ENCODE measurements at regions not wholly inside any gene's neighbourhood (a gene's known extent, or its start where the extent isn't known, plus 50 kb on each side); places are given as distances from the start of the nearest gene placed in this dataset.

DNA sequence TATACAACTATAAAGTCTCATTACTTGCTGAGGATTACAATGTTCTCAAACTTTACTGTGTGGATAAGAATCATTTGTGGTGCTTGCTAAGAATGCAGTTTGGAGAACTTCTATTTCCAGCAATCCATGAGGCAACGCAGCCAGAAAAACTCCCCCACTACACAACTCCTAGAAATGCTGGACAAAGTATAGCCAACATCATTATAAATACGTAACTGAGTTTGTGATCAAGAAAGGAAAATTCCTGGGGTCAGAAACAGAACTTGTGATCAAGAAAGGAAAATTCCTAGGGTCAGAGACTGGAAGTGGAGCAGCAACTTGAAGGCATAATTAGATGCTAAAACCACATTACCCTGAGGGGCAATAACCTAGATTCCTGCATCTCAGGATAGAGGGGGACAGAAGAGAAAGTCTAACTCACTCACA is 81.1 kb downstream of the MAT2B start (continued):
- TF ChIP-seq, protein P1, sequence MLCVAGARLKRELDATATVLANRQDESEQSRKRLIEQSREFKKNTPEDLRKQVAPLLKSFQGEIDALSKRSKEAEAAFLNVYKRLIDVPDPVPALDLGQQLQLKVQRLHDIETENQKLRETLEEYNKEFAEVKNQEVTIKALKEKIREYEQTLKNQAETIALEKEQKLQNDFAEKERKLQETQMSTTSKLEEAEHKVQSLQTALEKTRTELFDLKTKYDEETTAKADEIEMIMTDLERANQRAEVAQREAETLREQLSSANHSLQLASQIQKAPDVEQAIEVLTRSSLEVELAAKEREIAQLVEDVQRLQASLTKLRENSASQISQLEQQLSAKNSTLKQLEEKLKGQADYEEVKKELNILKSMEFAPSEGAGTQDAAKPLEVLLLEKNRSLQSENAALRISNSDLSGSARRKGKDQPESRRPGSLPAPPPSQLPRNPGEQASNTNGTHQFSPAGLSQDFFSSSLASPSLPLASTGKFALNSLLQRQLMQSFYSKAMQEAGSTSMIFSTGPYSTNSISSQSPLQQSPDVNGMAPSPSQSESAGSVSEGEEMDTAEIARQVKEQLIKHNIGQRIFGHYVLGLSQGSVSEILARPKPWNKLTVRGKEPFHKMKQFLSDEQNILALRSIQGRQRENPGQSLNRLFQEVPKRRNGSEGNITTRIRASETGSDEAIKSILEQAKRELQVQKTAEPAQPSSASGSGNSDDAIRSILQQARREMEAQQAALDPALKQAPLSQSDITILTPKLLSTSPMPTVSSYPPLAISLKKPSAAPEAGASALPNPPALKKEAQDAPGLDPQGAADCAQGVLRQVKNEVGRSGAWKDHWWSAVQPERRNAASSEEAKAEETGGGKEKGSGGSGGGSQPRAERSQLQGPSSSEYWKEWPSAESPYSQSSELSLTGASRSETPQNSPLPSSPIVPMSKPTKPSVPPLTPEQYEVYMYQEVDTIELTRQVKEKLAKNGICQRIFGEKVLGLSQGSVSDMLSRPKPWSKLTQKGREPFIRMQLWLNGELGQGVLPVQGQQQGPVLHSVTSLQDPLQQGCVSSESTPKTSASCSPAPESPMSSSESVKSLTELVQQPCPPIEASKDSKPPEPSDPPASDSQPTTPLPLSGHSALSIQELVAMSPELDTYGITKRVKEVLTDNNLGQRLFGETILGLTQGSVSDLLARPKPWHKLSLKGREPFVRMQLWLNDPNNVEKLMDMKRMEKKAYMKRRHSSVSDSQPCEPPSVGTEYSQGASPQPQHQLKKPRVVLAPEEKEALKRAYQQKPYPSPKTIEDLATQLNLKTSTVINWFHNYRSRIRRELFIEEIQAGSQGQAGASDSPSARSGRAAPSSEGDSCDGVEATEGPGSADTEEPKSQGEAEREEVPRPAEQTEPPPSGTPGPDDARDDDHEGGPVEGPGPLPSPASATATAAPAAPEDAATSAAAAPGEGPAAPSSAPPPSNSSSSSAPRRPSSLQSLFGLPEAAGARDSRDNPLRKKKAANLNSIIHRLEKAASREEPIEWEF (IDR thresholded peaks at IDR 0.05; ENCODE audit: insufficient replicate concordance, low read depth, low read length) = no peak
- TF ChIP-seq PAX5 (IDR thresholded peaks at IDR 0.05; ENCODE audit: borderline replicate concordance, low read depth, low read length) (no peak), CREB1 (IDR thresholded peaks at IDR 0.05; ENCODE audit: low read depth) (no peak), RAD21 (IDR thresholded peaks at IDR 0.05; ENCODE audit: insufficient read depth, low read depth, low read length) (no peak)
- TF ChIP-seq, protein P2, sequence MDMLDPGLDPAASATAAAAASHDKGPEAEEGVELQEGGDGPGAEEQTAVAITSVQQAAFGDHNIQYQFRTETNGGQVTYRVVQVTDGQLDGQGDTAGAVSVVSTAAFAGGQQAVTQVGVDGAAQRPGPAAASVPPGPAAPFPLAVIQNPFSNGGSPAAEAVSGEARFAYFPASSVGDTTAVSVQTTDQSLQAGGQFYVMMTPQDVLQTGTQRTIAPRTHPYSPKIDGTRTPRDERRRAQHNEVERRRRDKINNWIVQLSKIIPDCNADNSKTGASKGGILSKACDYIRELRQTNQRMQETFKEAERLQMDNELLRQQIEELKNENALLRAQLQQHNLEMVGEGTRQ (IDR thresholded peaks at IDR 0.05; ENCODE audit: borderline replicate concordance, low read depth, low read length) = no peak

DNA sequence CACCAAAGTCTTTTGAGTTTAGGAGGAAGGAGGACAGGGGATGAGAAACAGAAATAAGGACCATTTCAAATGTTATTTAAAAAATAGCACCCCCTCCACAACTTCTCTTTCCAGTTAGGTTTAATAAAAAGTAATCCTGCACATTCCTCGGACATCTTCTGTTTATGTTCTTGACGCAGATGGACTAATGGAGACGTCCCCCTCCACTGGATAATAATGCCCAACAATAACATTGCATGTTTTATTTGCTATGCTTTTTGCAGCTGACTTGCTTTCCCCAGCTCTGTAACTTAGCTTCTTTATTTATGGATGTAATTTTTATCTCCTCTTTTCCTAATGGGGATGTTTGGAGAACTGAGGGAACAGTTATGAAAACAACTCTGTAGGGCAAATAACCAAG is 89.5 kb downstream of the MAT2B start:
- FAIRE-seq (no peak), ATAC-seq (no peak), DNase-seq (ENCODE audit: low read depth, low spot score) (no peak)
- Histone ChIP-seq H3K79me2 (ENCODE audit: control insufficient read depth, insufficient read depth, low read length) (no peaks in the 10 kb centered on the region), H3K27me3 (replicated peaks in 1 of 2; ENCODE audit: control insufficient read depth in 2 of 2, insufficient read depth in 2 of 2, low read length in 1 of 2) (no peaks in the 10 kb centered on the region), H3K4me1 (ENCODE audit: control insufficient read depth, insufficient read depth, low read length) (no peaks in the 10 kb centered on the region), H3K4me3 (no peak overlapping the region), H3K9me3 (replicated peaks; ENCODE audit: control insufficient read depth, insufficient read depth, low read length) (no peaks in the 10 kb centered on the region), H3K4me2 (ENCODE audit: control insufficient read depth, insufficient read depth) (no peak overlapping the region), H3K36me3 (ENCODE audit: control insufficient read depth in 2 of 2, insufficient read depth in 2 of 2, low read length in 1 of 2) (no peaks in the 10 kb centered on the region), H4K20me1 (ENCODE audit: control insufficient read depth, insufficient read depth) (no peaks in the 10 kb centered on the region), H2AFZ (ENCODE audit: control insufficient read depth, low read depth, low read length) (no peak overlapping the region), H3K27ac (ENCODE audit: control insufficient read depth, insufficient read depth) (no peak overlapping the region), H3K9ac (ENCODE audit: control insufficient read depth, insufficient read depth, low read length) (no peak overlapping the region)
- CTCF ChIA-PET = no interaction called here
- WGBS (ENCODE audit: insufficient coverage, insufficient replicate concordance, low lambda C conversion rate, missing lambda C conversion rate) = 11% methylated on average over 3 of the region's 3 CpGs
- SMC1A ChIA-PET (ENCODE audit: uncharacterized antibody, unreplicated experiment) = interaction anchor here (0.7 kb wide), 1 partner anchor 359 kb away, joined by 3 read pairs; no protein-coding TSS in a partner anchor
- in situ Hi-C loops (cut with MboI) = no loop called here
- RAD21 ChIA-PET (ENCODE audit: unreplicated experiment) = no interaction called here
- POLR2A ChIA-PET = no interaction called here
- no TSS peak for BruUV-seq (replicated peaks)
- intact Hi-C loops (cut with micrococcal nuclease; ENCODE audit: unreplicated experiment) = no loop called here
- no peak for TF ChIP-seq SREBF2 (IDR thresholded peaks at IDR 0.05; ENCODE audit: low read length)
- no peak for TF ChIP-seq RFX5 (IDR thresholded peaks at IDR 0.05; ENCODE audit: low read depth, low read length)
- TF ChIP-seq IKZF1 (conservative IDR thresholded peaks at IDR 0.05) = no peak
- no peak for TF ChIP-seq PML (IDR thresholded peaks at IDR 0.05; ENCODE audit: low read length)
- TF ChIP-seq CBX5 (IDR thresholded peaks at IDR 0.05; ENCODE audit: low read depth) = no peak
- TF ChIP-seq LARP7 (IDR thresholded peaks at IDR 0.05) = no peak
- TF ChIP-seq KLF5 (IDR thresholded peaks at IDR 0.05; ENCODE audit: partially characterized antibody) = no peak
- TF ChIP-seq NFYB (IDR thresholded peaks at IDR 0.05; ENCODE audit: insufficient read depth, low read depth, low read length) = no peak
- no peak for TF ChIP-seq CREM (IDR thresholded peaks at IDR 0.05; ENCODE audit: low read depth)
- no peak for TF ChIP-seq ZSCAN29 (IDR thresholded peaks at IDR 0.05)
- no peak for TF ChIP-seq DPF2 (IDR thresholded peaks at IDR 0.05)
- TF ChIP-seq SREBF1 (IDR thresholded peaks at IDR 0.05; ENCODE audit: low read length) = no peak
- no peak for TF ChIP-seq ZZZ3 (IDR thresholded peaks at IDR 0.05; ENCODE audit: control insufficient read depth, insufficient read length, low read depth)
- no peak for TF ChIP-seq RUNX3 (IDR thresholded peaks at IDR 0.05; ENCODE audit: low read length)

Data from GM12878 (cell line).